SK-N-SH (cell line): ENCODE measurements at regions not wholly inside any gene's neighbourhood (a gene's known extent, or its start where the extent isn't known, plus 50 kb on each side); places are given as distances from the start of the nearest gene placed in this dataset.

Source experiments
- CTCF ChIA-PET: fragments of 300-600, 350-600 bp; formaldehyde crosslinking; extraction: SDS; loops from one replicate; lab custom pipeline; 2021; lab: Yijun Ruan, JAX
- POLR2A ChIA-PET: fragments of 350-600 bp; sonication (Branson Sonifier 250); formaldehyde crosslinking; extraction: SDS; loops from one replicate; lab custom pipeline; 2020; ENCODE audit warnings: antibody characterized with exemption, inconsistent platforms; lab: Yijun Ruan, JAX
- DNase-seq: peaks from one replicate; pipeline ENCODE4 v3.0.0; 2012
- H2AFZ ChIP-seq: fragments of 200-600 bp; sonication (generic); 2 replicates; pipeline ENCODE4 v1.8.1; 2016; ENCODE audit warnings: antibody characterized with exemption, mild to moderate bottlenecking, low read depth
- H3F3A ChIP-seq: fragments of 200-600 bp; sonication (generic); replicated peaks from 2 replicates; pipeline ENCODE3; 2016; ENCODE audit warnings: antibody characterized with exemption, mild to moderate bottlenecking; ENCODE audit not compliant: insufficient read depth
- H3K27ac ChIP-seq, 2 experiments: fragments of 200-500 bp in 1 of 2; fragments of 200-600 bp in 1 of 2; sonication (Bioruptor generic) in 1 of 2; sonication (generic), shearing (Covaris generic) in 1 of 2; 2 replicates each; pipeline versions ENCODE4 v1.5.1 to v1.6.1; 2014 to 2016; ENCODE audit warnings: low read depth in 2 of 2, inconsistent platforms in 1 of 2, low read length in 1 of 2, mild to moderate bottlenecking in 1 of 2, mixed read lengths in 1 of 2
- H3K27me3 ChIP-seq: fragments of 200-600 bp; sonication (generic), shearing (Covaris generic); 2 replicates; pipeline ENCODE4 v1.6.1; 2016; ENCODE audit warnings: mixed run types; ENCODE audit not compliant: insufficient read depth
- H3K36me3 ChIP-seq, 2 experiments: fragments of 200-500 bp in 1 of 2; fragments of 200-600 bp in 1 of 2; sonication (Bioruptor generic) in 1 of 2; sonication (generic) in 1 of 2; replicated peaks in 1 of 2; 2 replicates each; pipeline versions ENCODE3 to v1.5.1; 2014 to 2016; ENCODE audit warnings: low read length in 1 of 2, mild to moderate bottlenecking in 1 of 2; ENCODE audit not compliant: insufficient read depth in 2 of 2, control insufficient read depth in 1 of 2
- H3K4me1 ChIP-seq, 2 experiments: fragments of 200-500 bp in 1 of 2; fragments of 200-600 bp in 1 of 2; sonication (Bioruptor generic) in 1 of 2; sonication (generic), shearing (Covaris generic) in 1 of 2; 2 replicates each; pipeline versions ENCODE4 v1.5.1 to v1.6.1; 2014 to 2016; ENCODE audit warnings: low read depth in 1 of 2, low read length in 1 of 2, mixed run types in 1 of 2; ENCODE audit not compliant: insufficient read depth in 2 of 2, control insufficient read depth in 1 of 2
- H3K4me2 ChIP-seq: fragments of 200-600 bp; sonication (generic), shearing (Covaris generic); 2 replicates; pipeline ENCODE4 v1.6.1; 2017; ENCODE audit warnings: mixed run types
- H3K4me3 ChIP-seq, 2 experiments: fragments of 200-500 bp in 1 of 2; fragments of 200-600 bp in 1 of 2; sonication (Bioruptor generic) in 1 of 2; sonication (generic), shearing (Covaris generic) in 1 of 2; 2 replicates each; pipeline versions ENCODE4 v1.5.1 to v1.8.1; 2014 to 2016; ENCODE audit warnings: low read depth in 2 of 2, inconsistent platforms in 1 of 2, low read length in 1 of 2, mild to moderate bottlenecking in 1 of 2, mixed read lengths in 1 of 2, moderate library complexity in 1 of 2
- H3K79me2 ChIP-seq: fragments of 200-600 bp; sonication (generic); 2 replicates; pipeline ENCODE4 v1.8.1; 2017; ENCODE audit warnings: mild to moderate bottlenecking; ENCODE audit not compliant: insufficient read depth
- H3K9ac ChIP-seq: fragments of 200-600 bp; sonication (generic); 2 replicates; pipeline ENCODE4 v1.6.1; 2017; ENCODE audit warnings: mixed run types
- H3K9me2 ChIP-seq: fragments of 200-600 bp; sonication (generic); 2 replicates; pipeline ENCODE4 v1.6.1; 2017; ENCODE audit warnings: mixed run types
- H3K9me3 ChIP-seq: fragments of 200-600 bp; sonication (generic); 2 replicates; pipeline ENCODE4 v1.6.1; 2017; ENCODE audit warnings: mixed run types, mild to moderate bottlenecking, moderate library complexity
- H4K20me1 ChIP-seq: fragments of 200-600 bp; sonication (generic); 2 replicates; pipeline ENCODE4 v1.6.1; 2017; ENCODE audit warnings: mild to moderate bottlenecking, mixed run types; ENCODE audit not compliant: insufficient read depth
- ELF1 ChIP-seq: IDR thresholded peaks from 2 replicates; pipeline ENCODE4 v1.4.0; 2012
- EZH2phosphoT487 ChIP-seq: fragments of 200-600 bp; sonication (generic); IDR thresholded peaks from 2 replicates; pipeline ENCODE4 v1.6.1; 2017; ENCODE audit warnings: low read depth, mixed run types, mild to moderate bottlenecking, antibody characterized with exemption, moderate library complexity, borderline replicate concordance
- FOSL2 ChIP-seq: IDR thresholded peaks from 2 replicates; pipeline ENCODE4 v1.4.0; 2012; ENCODE audit warnings: low read depth, mild to moderate bottlenecking, moderate library complexity, borderline replicate concordance
- FOXM1 ChIP-seq: IDR thresholded peaks from 2 replicates; pipeline ENCODE4 v1.4.0; 2012; ENCODE audit warnings: low read depth, mild to moderate bottlenecking
- GABPA ChIP-seq: IDR thresholded peaks from 2 replicates; pipeline ENCODE4 v1.4.0; 2012; ENCODE audit warnings: low read depth, mild to moderate bottlenecking
- GATA2 ChIP-seq: sonication (generic); formaldehyde crosslinking; IDR thresholded peaks from 2 replicates; pipeline ENCODE4 v1.5.0; 2020; ENCODE audit warnings: mild to moderate bottlenecking, missing genetic modification reagents
- IRF3 ChIP-seq: fragments of 150-350 bp; IDR thresholded peaks from 2 replicates; pipeline ENCODE4 v1.6.1; 2016; ENCODE audit warnings: mild to moderate bottlenecking, low read depth, low read length
- JUND ChIP-seq: IDR thresholded peaks from 2 replicates; pipeline ENCODE4 v1.4.0; 2012
- MAX ChIP-seq: IDR thresholded peaks from 2 replicates; pipeline ENCODE4 v1.4.0; 2012; ENCODE audit warnings: low read depth
- NFIC ChIP-seq: IDR thresholded peaks from 2 replicates; pipeline ENCODE4 v1.4.0; 2012; ENCODE audit warnings: borderline replicate concordance
- NRF1 ChIP-seq: IDR thresholded peaks from 2 replicates; pipeline ENCODE4 v1.6.1; 2012; ENCODE audit warnings: low read depth, mild to moderate bottlenecking, low read length
- PBX3 ChIP-seq: IDR thresholded peaks from 2 replicates; pipeline ENCODE4; 2012
- POLR2AphosphoS5 ChIP-seq: IDR thresholded peaks from 2 replicates; pipeline ENCODE4 v1.6.1; 2012; ENCODE audit warnings: low read depth, low read length
- RAD21 ChIP-seq: IDR thresholded peaks from 2 replicates; pipeline ENCODE4 v1.6.1; 2012; ENCODE audit warnings: mild to moderate bottlenecking, low read length
- RXRA ChIP-seq: IDR thresholded peaks from 2 replicates; pipeline ENCODE4 v1.4.0; 2012; ENCODE audit warnings: low read depth, mild to moderate bottlenecking, borderline replicate concordance
- SMC3 ChIP-seq: IDR thresholded peaks from 2 replicates; pipeline ENCODE4 v1.6.1; 2012; ENCODE audit warnings: low read depth, low read length, improper control_type of control experiment
- WGBS: methylation state at CpG from one replicate; pipeline ENCODE4 v1.1.6; 2017; ENCODE audit warnings: low lambda C conversion rate; 5-methylcytosine and 5-hydroxymethylcytosine counted together
- TF ChIP-seq, protein P1 (sequence below): fragments of 200-600 bp; sonication (generic); IDR thresholded peaks from 2 replicates; pipeline ENCODE4 v1.6.1; 2017; ENCODE audit warnings: antibody characterized with exemption, mild to moderate bottlenecking, moderate library complexity
- TF ChIP-seq, protein P2 (sequence below): IDR thresholded peaks from 2 replicates; pipeline ENCODE4 v1.4.0; 2012; ENCODE audit warnings: low read depth, borderline replicate concordance
- TF ChIP-seq, protein P3 (sequence below): IDR thresholded peaks from 2 replicates; pipeline ENCODE4 v1.4.0; 2012; ENCODE audit warnings: low read depth, borderline replicate concordance

GRCh38 chr3:25169151-25169550 lies 258.9 kb upstream of the RARB start:
- Histone ChIP-seq H2AFZ (no peak overlapping the region), H3K79me2 (no peaks in the 10 kb centered on the region), H4K20me1 (no peaks in the 10 kb centered on the region), H3K36me3 (no peaks in the 10 kb centered on the region), H3K4me1 (peaks cover 0 to 16% of the 10 kb centered on the region in 2 experiments; a peak in 2 of 4 replicates), H3K9me3 (no peaks in the 10 kb centered on the region), H3F3A (no peaks in the 10 kb centered on the region), H3K4me2 (no peak overlapping the region), H3K27ac (no peak overlapping the region), H3K9ac (no peak overlapping the region), H3K9me2 (no peaks in the 10 kb centered on the region), H3K27me3 (no peaks in the 10 kb centered on the region), H3K4me3 (no peak overlapping the region)
- DNase-seq, result no peak
- ChIA-PET CTCF (interaction anchor here (1.7 kb wide), 1 partner anchor 424 kb away, joined by 5 read pairs; no protein-coding TSS in a partner anchor), POLR2A (no interaction called here)
- WGBS, result 52% methylated on average over 3 of the region's 3 CpGs
- TF ChIP-seq, protein P1, sequence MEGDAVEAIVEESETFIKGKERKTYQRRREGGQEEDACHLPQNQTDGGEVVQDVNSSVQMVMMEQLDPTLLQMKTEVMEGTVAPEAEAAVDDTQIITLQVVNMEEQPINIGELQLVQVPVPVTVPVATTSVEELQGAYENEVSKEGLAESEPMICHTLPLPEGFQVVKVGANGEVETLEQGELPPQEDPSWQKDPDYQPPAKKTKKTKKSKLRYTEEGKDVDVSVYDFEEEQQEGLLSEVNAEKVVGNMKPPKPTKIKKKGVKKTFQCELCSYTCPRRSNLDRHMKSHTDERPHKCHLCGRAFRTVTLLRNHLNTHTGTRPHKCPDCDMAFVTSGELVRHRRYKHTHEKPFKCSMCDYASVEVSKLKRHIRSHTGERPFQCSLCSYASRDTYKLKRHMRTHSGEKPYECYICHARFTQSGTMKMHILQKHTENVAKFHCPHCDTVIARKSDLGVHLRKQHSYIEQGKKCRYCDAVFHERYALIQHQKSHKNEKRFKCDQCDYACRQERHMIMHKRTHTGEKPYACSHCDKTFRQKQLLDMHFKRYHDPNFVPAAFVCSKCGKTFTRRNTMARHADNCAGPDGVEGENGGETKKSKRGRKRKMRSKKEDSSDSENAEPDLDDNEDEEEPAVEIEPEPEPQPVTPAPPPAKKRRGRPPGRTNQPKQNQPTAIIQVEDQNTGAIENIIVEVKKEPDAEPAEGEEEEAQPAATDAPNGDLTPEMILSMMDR, result no peak
- TF ChIP-seq ELF1 (no peak), EZH2phosphoT487 (no peak), NFIC (no peak), POLR2AphosphoS5 (no peak), RXRA (no peak), NRF1 (no peak), FOXM1 (no peak), FOSL2 (no peak), GATA2 (CRISPR knock-in tag) (no peak), GABPA (no peak)
- TF ChIP-seq, protein P2, sequence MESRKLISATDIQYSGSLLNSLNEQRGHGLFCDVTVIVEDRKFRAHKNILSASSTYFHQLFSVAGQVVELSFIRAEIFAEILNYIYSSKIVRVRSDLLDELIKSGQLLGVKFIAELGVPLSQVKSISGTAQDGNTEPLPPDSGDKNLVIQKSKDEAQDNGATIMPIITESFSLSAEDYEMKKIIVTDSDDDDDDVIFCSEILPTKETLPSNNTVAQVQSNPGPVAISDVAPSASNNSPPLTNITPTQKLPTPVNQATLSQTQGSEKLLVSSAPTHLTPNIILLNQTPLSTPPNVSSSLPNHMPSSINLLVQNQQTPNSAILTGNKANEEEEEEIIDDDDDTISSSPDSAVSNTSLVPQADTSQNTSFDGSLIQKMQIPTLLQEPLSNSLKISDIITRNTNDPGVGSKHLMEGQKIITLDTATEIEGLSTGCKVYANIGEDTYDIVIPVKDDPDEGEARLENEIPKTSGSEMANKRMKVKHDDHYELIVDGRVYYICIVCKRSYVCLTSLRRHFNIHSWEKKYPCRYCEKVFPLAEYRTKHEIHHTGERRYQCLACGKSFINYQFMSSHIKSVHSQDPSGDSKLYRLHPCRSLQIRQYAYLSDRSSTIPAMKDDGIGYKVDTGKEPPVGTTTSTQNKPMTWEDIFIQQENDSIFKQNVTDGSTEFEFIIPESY, result no peak
- TF ChIP-seq, protein P3, sequence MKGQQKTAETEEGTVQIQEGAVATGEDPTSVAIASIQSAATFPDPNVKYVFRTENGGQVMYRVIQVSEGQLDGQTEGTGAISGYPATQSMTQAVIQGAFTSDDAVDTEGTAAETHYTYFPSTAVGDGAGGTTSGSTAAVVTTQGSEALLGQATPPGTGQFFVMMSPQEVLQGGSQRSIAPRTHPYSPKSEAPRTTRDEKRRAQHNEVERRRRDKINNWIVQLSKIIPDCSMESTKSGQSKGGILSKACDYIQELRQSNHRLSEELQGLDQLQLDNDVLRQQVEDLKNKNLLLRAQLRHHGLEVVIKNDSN, result no peak

GRCh38 chr3:25170021-25170420 lies 258.0 kb upstream of the RARB start:
- H2AFZ ChIP-seq, result no peak overlapping the region
- WGBS, result 68% methylated on average over 3 of the region's 3 CpGs
- no peak for DNase-seq
- H3K4me1 ChIP-seq, result peaks cover 0 to 18% of the 10 kb centered on the region in 2 experiments; a peak in 2 of 4 replicates
- H4K20me1 ChIP-seq, result no peaks in the 10 kb centered on the region
- no peaks in the 10 kb centered on the region for H3K79me2 ChIP-seq
- H3K9ac ChIP-seq, result no peak overlapping the region
- H3K36me3 ChIP-seq, result no peaks in the 10 kb centered on the region
- H3K4me2 ChIP-seq, result no peak overlapping the region
- no peaks in the 10 kb centered on the region for H3K9me2 ChIP-seq
- H3K9me3 ChIP-seq, result no peaks in the 10 kb centered on the region
- no peak overlapping the region for H3K4me3 ChIP-seq
- no peaks in the 10 kb centered on the region for H3K27me3 ChIP-seq
- TF ChIP-seq, protein P1, result no peak
- TF ChIP-seq RAD21, result no peak
- no peak for TF ChIP-seq MAX
- no peak for TF ChIP-seq PBX3
- TF ChIP-seq JUND, result no peak
- TF ChIP-seq IRF3, result no peak
- TF ChIP-seq SMC3, result no peak
- no peak for TF ChIP-seq GATA2 (CRISPR knock-in tag)
- ChIA-PET POLR2A (no interaction called here), CTCF (interaction anchor here (1.7 to 2.0 kb wide), 2 partner anchors 14 to 423 kb away, joined by 5 read pairs; no protein-coding TSS in a partner anchor)
- H3K27ac ChIP-seq, result peak overlapping the region in 1 of 2 experiments; percentile 98; a peak in 2 of 4 replicates
- no peaks in the 10 kb centered on the region for H3F3A ChIP-seq
